ENCODE measurements at regions not wholly inside any gene's neighbourhood (a gene's known extent, or its start where the extent isn't known, plus 50 kb on each side); places are given as distances from the start of the nearest gene placed in this dataset.

GRCh38 chr1:55582084-55582483 lies 366.9 kb upstream of the USP24 start:
- DNase-seq, result no peak
- intact Hi-C loops (cut with DNase I), result no loop called here
- H3K4me1 ChIP-seq, result no peaks in the 10 kb centered on the region
- H3K27me3 ChIP-seq, result no peaks in the 10 kb centered on the region
- no peaks in the 10 kb centered on the region for H3K9me3 ChIP-seq
- WGBS (ENCODE audit: insufficient coverage, low coverage, low lambda C conversion rate, missing lambda C conversion rate), result 63% methylated on average over 2 of the region's 4 CpGs
- TF ChIP-seq CTCF (IDR thresholded peaks at IDR 0.05) (no peak), POLR2A (IDR thresholded peaks at IDR 0.05) (no peak)
- no peaks in the 10 kb centered on the region for H3K36me3 ChIP-seq
- no peak overlapping the region for H3K4me3 ChIP-seq
- no peak overlapping the region for H3K27ac ChIP-seq
- ATAC-seq, result no peak

GRCh38 chr1:55580845-55581332 lies 365.7 kb upstream of the USP24 start:
- 66% methylated on average over 3 of the region's 3 CpGs for WGBS (ENCODE audit: insufficient coverage, low coverage, low lambda C conversion rate, missing lambda C conversion rate)
- no peak for TF ChIP-seq CTCF (IDR thresholded peaks at IDR 0.05)
- TF ChIP-seq POLR2A (IDR thresholded peaks at IDR 0.05), result no peak
- Histone ChIP-seq H3K27ac (no peak overlapping the region), H3K36me3 (no peaks in the 10 kb centered on the region), H3K4me1 (no peaks in the 10 kb centered on the region), H3K4me3 (no peak overlapping the region), H3K9me3 (no peaks in the 10 kb centered on the region), H3K27me3 (no peaks in the 10 kb centered on the region)
- intact Hi-C loops (cut with DNase I), result no loop called here
- DNase-seq, result no peak
- no peak for ATAC-seq

DNA sequence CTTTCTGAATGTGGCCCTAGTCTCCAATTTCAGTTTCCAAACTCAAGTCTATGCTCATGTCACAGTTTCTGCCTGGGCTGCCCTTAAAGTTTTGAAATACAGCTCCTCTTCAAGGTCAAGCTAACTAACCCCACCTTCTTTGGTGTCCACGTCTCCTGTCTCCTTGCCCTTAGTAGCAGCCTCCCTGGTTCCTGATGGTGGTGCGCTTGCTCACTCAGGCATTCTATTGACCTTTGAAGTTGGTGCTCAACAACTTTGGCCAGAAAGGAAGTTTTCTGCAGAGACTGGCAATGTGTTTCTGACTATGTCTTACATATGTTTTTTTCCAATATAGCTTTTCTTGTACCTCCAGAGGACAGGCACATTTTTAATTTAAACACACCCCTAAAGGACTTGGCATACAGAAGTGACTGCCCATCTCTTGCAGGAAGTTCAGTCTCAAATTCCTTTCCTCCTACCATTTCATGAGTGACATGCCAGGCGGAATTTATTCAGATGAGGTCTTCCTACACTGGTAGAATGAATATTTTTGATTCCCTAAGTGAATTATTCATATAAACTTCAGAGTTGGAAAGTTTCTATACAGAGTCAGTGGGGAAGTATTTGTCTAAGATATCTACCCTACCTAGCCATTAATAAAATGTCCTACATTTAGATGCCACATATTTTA lies 364.3 kb upstream of the USP24 start:
- Histone ChIP-seq H3K4me1 (no peaks in the 10 kb centered on the region), H3K36me3 (no peaks in the 10 kb centered on the region), H3K27ac (no peak overlapping the region), H3K9me3 (no peaks in the 10 kb centered on the region), H3K4me3 (no peak overlapping the region), H3K27me3 (no peaks in the 10 kb centered on the region)
- ATAC-seq, result no peak
- intact Hi-C loops (cut with DNase I), result no loop called here
- no peak for TF ChIP-seq POLR2A (IDR thresholded peaks at IDR 0.05)
- TF ChIP-seq CTCF (IDR thresholded peaks at IDR 0.05), result no peak
- WGBS (ENCODE audit: insufficient coverage, low coverage, low lambda C conversion rate, missing lambda C conversion rate), result 64% methylated on average over 3 of the region's 3 CpGs
- DNase-seq, result no peak

DNA sequence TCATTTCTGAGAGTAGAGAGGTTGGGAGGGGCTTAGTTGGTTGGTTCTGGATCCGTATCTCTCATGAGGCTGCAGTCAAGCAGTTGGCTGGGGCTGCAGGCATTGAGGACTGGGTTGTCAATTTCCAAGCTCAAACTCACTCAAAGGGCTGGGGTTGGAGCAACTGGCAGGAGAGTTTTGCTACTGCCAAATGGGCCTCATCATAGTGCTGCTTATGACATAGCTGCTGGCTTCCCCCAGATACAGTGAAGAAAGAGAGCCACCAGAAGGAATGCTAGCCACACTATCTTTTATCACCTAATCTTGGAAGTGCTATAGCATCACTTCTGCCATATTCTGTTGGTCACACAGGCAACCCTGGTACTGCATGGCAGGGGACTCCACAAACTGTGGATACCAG lies 363.5 kb upstream of the USP24 start:
- no peak overlapping the region for H3K4me3 ChIP-seq
- H3K27ac ChIP-seq, result no peak overlapping the region
- intact Hi-C loops (cut with DNase I), result no loop called here
- DNase-seq (no peak), ATAC-seq (no peak)
- H3K27me3 ChIP-seq, result no peaks in the 10 kb centered on the region
- no peaks in the 10 kb centered on the region for H3K4me1 ChIP-seq
- no peaks in the 10 kb centered on the region for H3K36me3 ChIP-seq
- no peaks in the 10 kb centered on the region for H3K9me3 ChIP-seq
- TF ChIP-seq POLR2A (IDR thresholded peaks at IDR 0.05), result no peak
- no peak for TF ChIP-seq CTCF (IDR thresholded peaks at IDR 0.05)
- 67% methylated on average over 1 of the region's 1 CpG for WGBS (ENCODE audit: insufficient coverage, low coverage, low lambda C conversion rate, missing lambda C conversion rate)
